ENCODE measurements at regions not wholly inside any gene's neighbourhood (a gene's known extent, or its start where the extent isn't known, plus 50 kb on each side); places are given as distances from the start of the nearest gene placed in this dataset.

- TF ChIP-seq CTCF (IDR thresholded peaks at IDR 0.05; ENCODE audit: low read depth, low read length), result no peak
Observed at GRCh38 chr5:53211799-53212198, 102.2 kb upstream of the MOCS2 start.

GRCh38 chr5:53219174-53219573 is 109.6 kb upstream of the MOCS2 start:
- H3K4me3 ChIP-seq (ENCODE audit: low read depth, low read length), result no peak overlapping the region
- TF ChIP-seq CTCF (IDR thresholded peaks at IDR 0.05; ENCODE audit: low read depth, low read length), result no peak

More at GRCh38 chr5:53211799-53212198, 102.2 kb upstream of the MOCS2 start:
- no peak overlapping the region for H3K4me3 ChIP-seq (ENCODE audit: low read depth, low read length)

- H3K4me3 ChIP-seq (ENCODE audit: low read depth, low read length), result no peak overlapping the region
- TF ChIP-seq CTCF (IDR thresholded peaks at IDR 0.05; ENCODE audit: low read depth, low read length), result no peak
Observed at GRCh38 chr5:53219610-53220009, 110.1 kb upstream of the MOCS2 start.

GRCh38 chr5:53233645-53234405 is 124.3 kb upstream of the MOCS2 start:
- TF ChIP-seq CTCF (IDR thresholded peaks at IDR 0.05; ENCODE audit: low read depth, low read length), result no peak
- no peak overlapping the region for H3K4me3 ChIP-seq (ENCODE audit: low read depth, low read length)

- TF ChIP-seq CTCF (IDR thresholded peaks at IDR 0.05; ENCODE audit: low read depth, low read length), result no peak
Observed at GRCh38 chr5:53236683-53237082, 127.1 kb upstream of the MOCS2 start.

GRCh38 chr5:53237876-53238275 is 128.3 kb upstream of the MOCS2 start:
- no peak for TF ChIP-seq CTCF (IDR thresholded peaks at IDR 0.05; ENCODE audit: low read depth, low read length)
- H3K4me3 ChIP-seq (ENCODE audit: low read depth, low read length), result no peak overlapping the region

More at GRCh38 chr5:53236683-53237082, 127.1 kb upstream of the MOCS2 start:
- H3K4me3 ChIP-seq (ENCODE audit: low read depth, low read length), result no peak overlapping the region

GRCh38 chr5:53239301-53239990 is 129.9 kb upstream of the MOCS2 start:
- H3K4me3 ChIP-seq (ENCODE audit: low read depth, low read length), result no peak overlapping the region
- TF ChIP-seq CTCF (IDR thresholded peaks at IDR 0.05; ENCODE audit: low read depth, low read length), result no peak
